ENCODE measurements at regions not wholly inside any gene's neighbourhood (a gene's known extent, or its start where the extent isn't known, plus 50 kb on each side); places are given as distances from the start of the nearest gene placed in this dataset.

DNA sequence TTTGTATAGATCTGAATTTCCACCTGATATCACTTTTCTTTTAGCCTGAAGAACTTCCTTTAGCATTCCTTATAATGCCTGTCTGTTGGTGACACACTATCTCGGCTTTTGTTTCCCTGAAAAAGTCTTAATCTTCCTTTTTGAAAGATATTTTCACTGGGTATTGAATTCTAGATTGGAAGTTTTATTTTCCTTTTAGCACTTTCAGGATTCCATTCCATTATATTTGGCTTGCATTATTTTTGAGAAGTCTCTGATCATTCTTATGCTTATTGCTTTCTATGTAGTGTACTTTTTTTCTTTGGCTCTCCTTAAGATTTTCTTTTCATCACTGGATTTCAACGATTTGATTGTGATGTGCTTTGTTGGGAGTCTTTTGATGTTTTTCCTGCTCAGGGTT lies 510.7 kb downstream of the RWDD3 start (continued):
- TF ChIP-seq, protein P1, sequence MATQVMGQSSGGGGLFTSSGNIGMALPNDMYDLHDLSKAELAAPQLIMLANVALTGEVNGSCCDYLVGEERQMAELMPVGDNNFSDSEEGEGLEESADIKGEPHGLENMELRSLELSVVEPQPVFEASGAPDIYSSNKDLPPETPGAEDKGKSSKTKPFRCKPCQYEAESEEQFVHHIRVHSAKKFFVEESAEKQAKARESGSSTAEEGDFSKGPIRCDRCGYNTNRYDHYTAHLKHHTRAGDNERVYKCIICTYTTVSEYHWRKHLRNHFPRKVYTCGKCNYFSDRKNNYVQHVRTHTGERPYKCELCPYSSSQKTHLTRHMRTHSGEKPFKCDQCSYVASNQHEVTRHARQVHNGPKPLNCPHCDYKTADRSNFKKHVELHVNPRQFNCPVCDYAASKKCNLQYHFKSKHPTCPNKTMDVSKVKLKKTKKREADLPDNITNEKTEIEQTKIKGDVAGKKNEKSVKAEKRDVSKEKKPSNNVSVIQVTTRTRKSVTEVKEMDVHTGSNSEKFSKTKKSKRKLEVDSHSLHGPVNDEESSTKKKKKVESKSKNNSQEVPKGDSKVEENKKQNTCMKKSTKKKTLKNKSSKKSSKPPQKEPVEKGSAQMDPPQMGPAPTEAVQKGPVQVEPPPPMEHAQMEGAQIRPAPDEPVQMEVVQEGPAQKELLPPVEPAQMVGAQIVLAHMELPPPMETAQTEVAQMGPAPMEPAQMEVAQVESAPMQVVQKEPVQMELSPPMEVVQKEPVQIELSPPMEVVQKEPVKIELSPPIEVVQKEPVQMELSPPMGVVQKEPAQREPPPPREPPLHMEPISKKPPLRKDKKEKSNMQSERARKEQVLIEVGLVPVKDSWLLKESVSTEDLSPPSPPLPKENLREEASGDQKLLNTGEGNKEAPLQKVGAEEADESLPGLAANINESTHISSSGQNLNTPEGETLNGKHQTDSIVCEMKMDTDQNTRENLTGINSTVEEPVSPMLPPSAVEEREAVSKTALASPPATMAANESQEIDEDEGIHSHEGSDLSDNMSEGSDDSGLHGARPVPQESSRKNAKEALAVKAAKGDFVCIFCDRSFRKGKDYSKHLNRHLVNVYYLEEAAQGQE (tag by site-specific recombination; IDR thresholded peaks at IDR 0.05) = no peak
- no peak for TF ChIP-seq ZNF292 (tag by site-specific recombination; IDR thresholded peaks at IDR 0.05; ENCODE audit: borderline replicate concordance, low read depth)
- TF ChIP-seq, protein P2, sequence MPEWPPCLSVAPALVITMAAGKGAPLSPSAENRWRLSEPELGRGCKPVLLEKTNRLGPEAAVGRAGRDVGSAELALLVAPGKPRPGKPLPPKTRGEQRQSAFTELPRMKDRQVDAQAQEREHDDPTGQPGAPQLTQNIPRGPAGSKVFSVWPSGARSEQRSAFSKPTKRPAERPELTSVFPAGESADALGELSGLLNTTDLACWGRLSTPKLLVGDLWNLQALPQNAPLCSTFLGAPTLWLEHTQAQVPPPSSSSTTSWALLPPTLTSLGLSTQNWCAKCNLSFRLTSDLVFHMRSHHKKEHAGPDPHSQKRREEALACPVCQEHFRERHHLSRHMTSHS (tag by site-specific recombination; IDR thresholded peaks at IDR 0.05) = no peak
- TF ChIP-seq ZNF324 (tag by site-specific recombination; IDR thresholded peaks at IDR 0.05) = no peak
- no peak for TF ChIP-seq ZNF266 (tag by site-specific recombination; IDR thresholded peaks at IDR 0.05; ENCODE audit: low read depth)
- TF ChIP-seq ZNF140 (tag by site-specific recombination; IDR thresholded peaks at IDR 0.05) = no peak

DNA sequence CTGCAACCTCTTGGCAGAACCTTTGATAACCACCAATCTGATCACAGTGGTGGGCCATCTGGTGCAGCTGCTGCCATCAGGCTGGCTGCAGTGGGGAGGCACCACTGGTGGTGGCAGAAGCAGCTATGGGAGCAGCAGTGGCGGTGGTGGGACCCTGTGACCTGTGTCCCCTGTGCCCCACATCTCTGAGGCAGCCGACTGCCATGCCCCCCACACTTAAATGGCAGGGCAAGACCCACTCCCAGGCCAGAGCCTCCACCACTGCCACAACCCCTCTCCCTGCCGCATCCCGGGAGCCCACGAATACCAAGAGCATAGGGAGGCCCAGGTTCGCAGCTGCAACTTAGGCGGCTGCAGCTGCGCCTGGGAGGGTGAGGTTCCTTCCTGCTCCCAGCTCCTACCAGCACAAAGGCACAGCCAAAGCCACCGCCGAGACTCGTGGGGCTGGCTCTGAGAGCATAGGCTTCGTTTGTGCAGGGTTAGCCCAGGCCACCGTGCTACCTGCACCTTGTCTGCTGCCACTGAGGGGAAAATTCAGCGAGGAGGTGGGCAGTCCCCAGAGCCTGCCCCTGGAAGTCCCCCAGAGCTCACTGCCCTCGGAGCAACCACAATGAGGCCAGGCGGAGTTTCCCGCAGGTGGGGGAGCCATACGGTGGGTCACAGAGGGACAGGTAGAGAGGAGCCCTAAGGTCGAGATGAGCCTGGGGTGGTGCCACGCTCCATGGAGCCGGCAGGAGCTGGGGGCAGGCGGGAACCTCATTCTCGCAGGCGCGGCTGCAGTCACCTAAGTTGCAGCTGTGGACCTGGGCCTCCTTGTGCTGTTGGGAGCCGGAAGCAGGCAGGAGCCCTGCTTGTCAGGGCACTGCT lies 518.7 kb downstream of the RWDD3 start:
- TF ChIP-seq ZNF335 (tag by site-specific recombination; conservative IDR thresholded peaks at IDR 0.05) (0 out of 2 replicates have a peak, but pooled peaks have one; percentile 27), ZBTB20 (tag by site-specific recombination; IDR thresholded peaks at IDR 0.05) (no peak), ZBTB1 (tag by site-specific recombination; IDR thresholded peaks at IDR 0.05) (no peak)
- no peak overlapping the region for H3K27ac ChIP-seq (ENCODE audit: extremely low read depth, low read depth, low read length)
- CTCF ChIA-PET = no interaction called here

DNA sequence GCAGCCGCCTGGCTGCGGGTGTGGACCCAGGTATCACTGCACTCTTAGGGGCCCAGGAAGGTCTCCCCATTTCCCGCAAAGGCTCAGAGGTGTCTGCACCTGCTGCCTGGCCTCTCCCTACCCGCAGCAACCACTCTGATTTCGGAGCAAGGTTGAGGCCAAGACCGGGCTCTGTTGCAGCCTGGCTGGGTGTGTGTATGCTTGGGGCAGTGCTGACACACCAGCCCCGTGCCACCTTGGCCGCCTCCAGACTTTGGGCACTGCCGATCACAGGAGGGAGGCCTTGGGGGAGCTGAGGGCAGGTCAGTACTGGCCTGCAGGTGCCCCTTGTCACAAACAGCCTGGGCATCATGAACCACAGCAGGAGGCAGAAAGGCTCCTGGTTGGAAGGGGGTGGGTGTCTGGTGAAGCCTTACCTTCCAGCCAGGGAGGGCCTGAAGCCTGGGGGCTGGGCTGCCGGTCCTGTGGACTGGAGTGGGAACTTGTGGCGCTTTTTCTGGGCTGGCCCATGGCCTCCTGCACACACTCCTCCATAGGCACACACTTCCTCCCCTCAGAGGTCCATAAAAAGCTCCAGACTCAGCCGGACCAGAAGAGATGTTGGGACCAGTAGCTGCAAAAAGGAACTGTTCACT lies 519.5 kb downstream of the RWDD3 start:
- H3K36me3 ChIP-seq (ENCODE audit: control insufficient read depth in 2 of 2, insufficient read depth in 1 of 2, low read length in 2 of 2) = no peaks in the 10 kb centered on the region
- H3K27ac ChIP-seq (ENCODE audit: extremely low read depth, low read depth, low read length) = no peak overlapping the region
- H3K9me3 ChIP-seq (ENCODE audit: control insufficient read depth, insufficient read depth, low read depth, low read length) = no peaks in the 10 kb centered on the region
- CTCF ChIA-PET = no interaction called here
- POLR2A ChIA-PET = no interaction called here
- no peak overlapping the region for H3K4me3 ChIP-seq (ENCODE audit: low read depth, low read length)
- no peaks in the 10 kb centered on the region for H3K4me1 ChIP-seq (ENCODE audit: control insufficient read depth, insufficient read depth, low read length)
- TF ChIP-seq ZNF10 (tag by site-specific recombination; IDR thresholded peaks at IDR 0.05) (no peak), ZNF335 (tag by site-specific recombination; conservative IDR thresholded peaks at IDR 0.05) (0 out of 2 replicates have a peak, but pooled peaks have one; percentile 2)

More for the DNA sequence above, 518.7 kb downstream of the RWDD3 start:
- Histone ChIP-seq H3K4me3 (ENCODE audit: low read depth, low read length) (no peak overlapping the region), H3K4me1 (ENCODE audit: control insufficient read depth, insufficient read depth, low read length) (no peaks in the 10 kb centered on the region), H3K36me3 (ENCODE audit: control insufficient read depth in 2 of 2, insufficient read depth in 1 of 2, low read length in 2 of 2) (no peaks in the 10 kb centered on the region), H3K9me3 (ENCODE audit: control insufficient read depth, insufficient read depth, low read depth, low read length) (no peaks in the 10 kb centered on the region)
- POLR2A ChIA-PET = no interaction called here

DNA sequence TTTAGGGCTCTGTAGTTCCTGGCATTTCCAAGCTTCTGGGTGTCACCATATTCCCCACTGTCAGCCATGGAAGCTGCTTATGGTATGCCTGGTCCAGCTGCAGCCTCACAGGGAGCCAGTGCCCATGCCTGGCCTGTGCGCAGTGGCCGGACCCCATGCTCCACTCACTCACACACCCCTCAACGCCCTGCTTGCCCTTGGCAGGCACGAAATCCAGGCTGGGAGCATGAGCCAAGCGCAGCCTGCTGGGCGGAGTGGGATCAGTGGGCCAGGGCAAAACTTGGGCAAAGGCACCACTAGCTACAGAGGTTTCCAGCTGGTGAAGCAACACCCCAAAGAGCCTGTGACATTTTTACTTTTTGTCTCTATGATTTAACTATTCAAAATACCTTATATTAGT lies 520.4 kb downstream of the RWDD3 start:
- H3K27ac ChIP-seq (ENCODE audit: extremely low read depth, low read depth, low read length) = no peak overlapping the region
- no peak overlapping the region for H3K4me3 ChIP-seq (ENCODE audit: low read depth, low read length)
- POLR2A ChIA-PET = no interaction called here
- TF ChIP-seq ZNF837 (tag by site-specific recombination; IDR thresholded peaks at IDR 0.05) (no peak), ZNF24 (tag by site-specific recombination; IDR thresholded peaks at IDR 0.05) (no peak), ZBTB8A (tag by site-specific recombination; IDR thresholded peaks at IDR 0.05) (no peak), ZSCAN30 (tag by site-specific recombination; IDR thresholded peaks at IDR 0.05) (no peak), ZNF555 (tag by site-specific recombination; conservative IDR thresholded peaks at IDR 0.05) (no peak)
- H3K9me3 ChIP-seq (ENCODE audit: control insufficient read depth, insufficient read depth, low read depth, low read length) = no peaks in the 10 kb centered on the region
- H3K36me3 ChIP-seq (ENCODE audit: control insufficient read depth in 2 of 2, insufficient read depth in 1 of 2, low read length in 2 of 2) = no peaks in the 10 kb centered on the region
- no peaks in the 10 kb centered on the region for H3K4me1 ChIP-seq (ENCODE audit: control insufficient read depth, insufficient read depth, low read length)
- CTCF ChIA-PET = no interaction called here

All from HEK293 (cell line).